ENCODE measurements at regions not wholly inside any gene's neighbourhood (a gene's known extent, or its start where the extent isn't known, plus 50 kb on each side); places are given as distances from the start of the nearest gene placed in this dataset.

DNA sequence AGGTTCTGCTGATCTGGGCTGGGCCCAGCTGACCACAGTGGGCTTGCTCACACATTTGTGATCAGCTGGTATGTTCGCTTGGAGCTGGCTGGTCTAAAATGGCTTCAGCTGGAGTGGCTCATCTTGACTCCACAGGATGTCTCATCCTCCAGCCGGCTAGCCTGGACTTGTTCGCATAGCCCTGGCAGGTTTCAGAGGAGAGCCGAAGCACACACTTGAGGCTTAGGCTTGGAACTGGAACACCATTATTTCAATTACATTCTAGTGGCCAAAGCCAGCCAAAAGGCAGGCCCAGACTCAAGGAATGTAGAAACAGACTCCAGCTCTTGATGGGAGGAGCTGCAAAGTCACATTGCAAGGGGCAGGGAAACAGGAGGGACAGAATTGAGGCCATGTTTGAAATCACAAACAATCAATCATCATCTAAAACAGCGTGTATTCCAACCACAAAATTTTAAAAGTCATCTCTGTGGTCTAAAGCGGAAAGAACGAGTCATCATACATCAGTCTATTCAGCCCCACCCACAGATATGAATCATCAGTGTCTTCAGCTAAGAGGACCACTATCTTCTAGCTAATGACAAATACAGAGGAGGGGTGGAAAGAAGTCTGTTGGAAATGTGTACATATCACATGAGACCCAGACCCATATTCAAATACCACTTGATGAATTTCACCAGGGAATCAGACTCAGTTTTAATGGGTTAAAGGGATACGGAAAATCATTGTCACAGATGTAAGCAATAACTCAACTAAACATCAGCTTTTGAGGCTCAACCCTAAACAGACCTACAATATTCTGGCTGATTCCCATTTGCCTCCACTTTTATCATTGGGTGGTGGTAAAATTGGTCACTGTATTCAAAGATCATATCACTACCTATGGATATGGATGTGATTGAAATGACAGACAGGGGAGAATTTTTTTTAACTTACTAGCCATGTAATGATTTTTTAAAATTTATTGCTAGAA is 139.0 kb upstream of the MKLN1 start (continued):
- TF ChIP-seq EZH2phosphoT487 (IDR thresholded peaks at IDR 0.05; ENCODE audit: borderline replicate concordance) (no peak), SRF (IDR thresholded peaks at IDR 0.05; ENCODE audit: low read depth) (peak; percentile 83), POLR2A (IDR thresholded peaks at IDR 0.05; ENCODE audit: borderline replicate concordance, extremely low read depth, insufficient read depth, insufficient read length) (no peak), CBX3 (IDR thresholded peaks at IDR 0.05; ENCODE audit: low read depth) (peak; percentile 70), POLR2AphosphoS5 (IDR thresholded peaks at IDR 0.05; ENCODE audit: low read depth, low read length) (peak; percentile 48; the same call in 1 of the 2 replicates), ELF1 (IDR thresholded peaks at IDR 0.05; ENCODE audit: borderline replicate concordance, low read depth) (no peak)

DNA sequence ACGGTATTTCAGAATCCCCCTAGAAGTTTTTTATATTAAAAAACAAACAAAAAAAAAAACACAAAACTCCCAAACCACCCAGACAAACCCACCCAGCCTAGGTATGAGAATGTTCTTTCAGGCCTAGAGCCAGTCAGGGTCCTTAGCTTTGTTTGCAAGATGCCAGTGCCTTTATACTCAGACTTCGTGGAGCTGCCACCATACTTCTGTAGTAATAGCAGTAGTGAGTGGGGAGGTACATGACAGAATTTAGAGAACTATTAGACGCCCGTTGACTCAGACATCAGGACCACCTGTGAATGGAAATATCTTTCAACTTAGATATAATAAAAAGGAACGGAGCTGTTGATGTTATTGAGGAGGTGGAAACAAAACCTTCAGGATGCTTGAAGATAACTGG is 138.2 kb upstream of the MKLN1 start:
- no peak for DNase-seq (ENCODE audit: low read depth, low spot score)
- TF ChIP-seq TCF7L2 (IDR thresholded peaks at IDR 0.05; ENCODE audit: borderline replicate concordance, extremely low read depth, insufficient read depth, insufficient read length), result no peak
- TF ChIP-seq JUND (IDR thresholded peaks at IDR 0.05), result no peak
- no peak for TF ChIP-seq SIN3A (IDR thresholded peaks at IDR 0.05; ENCODE audit: low read depth)
- TF ChIP-seq ZBTB33 (IDR thresholded peaks at IDR 0.05; ENCODE audit: extremely low read depth, insufficient replicate concordance, low read length), result no peak
- no peak for TF ChIP-seq EZH2phosphoT487 (IDR thresholded peaks at IDR 0.05; ENCODE audit: borderline replicate concordance)
- TF ChIP-seq, protein P1, sequence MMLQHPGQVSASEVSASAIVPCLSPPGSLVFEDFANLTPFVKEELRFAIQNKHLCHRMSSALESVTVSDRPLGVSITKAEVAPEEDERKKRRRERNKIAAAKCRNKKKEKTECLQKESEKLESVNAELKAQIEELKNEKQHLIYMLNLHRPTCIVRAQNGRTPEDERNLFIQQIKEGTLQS (IDR thresholded peaks at IDR 0.05), result no peak
- TF ChIP-seq ELF1 (IDR thresholded peaks at IDR 0.05; ENCODE audit: borderline replicate concordance, low read depth), result no peak
- TF ChIP-seq CBX3 (IDR thresholded peaks at IDR 0.05; ENCODE audit: low read depth), result no peak
- Histone ChIP-seq H2AFZ (ENCODE audit: low read depth, low read length, poor library complexity, severe bottlenecking) (no peak overlapping the region), H4K20me1 (ENCODE audit: insufficient read depth) (no peaks in the 10 kb centered on the region), H3K79me2 (ENCODE audit: insufficient read depth, low read length) (no peaks in the 10 kb centered on the region), H3K36me3 (ENCODE audit: control insufficient read depth in 1 of 2, insufficient read depth in 2 of 2, low read length in 2 of 2) (no peaks in the 10 kb centered on the region), H3K4me2 (ENCODE audit: low read length) (no peak overlapping the region), H3K9me2 (ENCODE audit: insufficient read depth) (no peaks in the 10 kb centered on the region), H3K9me3 (ENCODE audit: control insufficient read depth in 1 of 2, insufficient read depth in 1 of 2, low read depth in 1 of 2, low read length in 2 of 2) (no peaks in the 10 kb centered on the region), H3K9ac (ENCODE audit: low read length) (no peak overlapping the region), H3K27ac (ENCODE audit: low read depth, low read length) (peak overlapping the region; percentile 2; the same call in 1 of the 2 replicates), H3K27me3 (ENCODE audit: insufficient read depth, low read length) (no peaks in the 10 kb centered on the region), H3K4me1 (ENCODE audit: control insufficient read depth in 1 of 2, insufficient read depth in 2 of 2, low read length in 2 of 2) (peaks cover 41 to 46% of the 10 kb centered on the region in 2 experiments), H3K4me3 (replicated peaks in 1 of 2; ENCODE audit: low read depth in 1 of 2, low read length in 2 of 2) (no peak overlapping the region)
- ChIA-PET CTCF (no interaction called here), RAD21 (ENCODE audit: low non-redundant PET in 1 of 2, low total read pairs in 2 of 2, uncharacterized antibody in 2 of 2, unreplicated experiment in 2 of 2) (no interaction called here), POLR2A (no interaction called here)
- ATAC-seq, result no peak
- no TSS peak for BruUV-seq (replicated peaks)
- intact Hi-C loops (cut with micrococcal nuclease), result loop anchor here (5.0 kb wide), 1 partner anchor 287 kb away; no protein-coding TSS in a partner anchor
